Heart right ventricle (tissue), 16 donors: ENCODE measurements at regions not wholly inside any gene's neighbourhood (a gene's known extent, or its start where the extent isn't known, plus 50 kb on each side); places are given as distances from the start of the nearest gene placed in this dataset.
"Not testable (repeated sequence)": the region's sequence is repeated elsewhere in the genome, so short reads cannot be mapped to it uniquely, and the experiment has no call there.

ENCODE experiments used
- ATAC-seq, 8 donors: fragments of 200-7000 bp; cut with Tn5 transposase; one replicate each; pipeline ENCODE4 v1.9.1; 2020; ENCODE audit warnings: mild to moderate bottlenecking in 8 of 8, moderate library complexity in 8 of 8, moderate number of reproducible peaks in 1 of 8
- DNase-seq, 2 donors: peaks; one replicate each; pipeline ENCODE4 v3.0.0-alpha.2; 2020
- H3K27ac ChIP-seq, 10 donors: fragments of 200-600 bp; sonication (generic) in 2 of 10; one replicate each; pipeline versions ENCODE4 v1.5.0 to v1.8.0; 2020 to 2022; ENCODE audit warnings: mild to moderate bottlenecking in 3 of 10
- H3K27me3 ChIP-seq, 7 donors: fragments of 200-600 bp; one replicate each; pipeline ENCODE4 v1.8.0; 2021 to 2022; ENCODE audit warnings: mild to moderate bottlenecking in 2 of 7
- H3K36me3 ChIP-seq, 9 donors: fragments of 200-600 bp; sonication (generic) in 1 of 9; one replicate each; pipeline versions ENCODE4 v1.5.0 to v1.8.0; 2020 to 2022; ENCODE audit warnings: mild to moderate bottlenecking in 2 of 9
- H3K4me1 ChIP-seq, 9 donors: fragments of 200-600 bp; sonication (generic) in 1 of 9; one replicate each; pipeline versions ENCODE4 v1.5.0 to v1.8.0; 2020 to 2022; ENCODE audit warnings: mild to moderate bottlenecking in 4 of 9
- H3K4me3 ChIP-seq, 10 donors: fragments of 200-600 bp; sonication (generic) in 2 of 10; one replicate each; pipeline versions ENCODE4 v1.5.0 to v1.8.0; 2020 to 2022; ENCODE audit warnings: mild to moderate bottlenecking in 7 of 10, moderate library complexity in 2 of 10
- H3K9me3 ChIP-seq, 11 donors: fragments of 200-600 bp in 10 of 11; sonication (generic) in 2 of 11; one replicate each; pipeline versions ENCODE4 v1.5.0 to v1.8.0; 2013 to 2022; ENCODE audit warnings: mild to moderate bottlenecking in 2 of 11, control low read depth in 1 of 11, moderate library complexity in 1 of 11
- CTCF ChIP-seq, 9 donors: fragments of 200-600 bp; sonication (generic) in 2 of 9; IDR thresholded peaks; one replicate each; pipeline versions ENCODE4 v1.5.0 to v1.8.0; 2021 to 2022; ENCODE audit warnings: antibody characterized with exemption in 9 of 9, mild to moderate bottlenecking in 5 of 9, moderate library complexity in 1 of 9
- WGBS, 2 donors: extraction: QIAGEN DNeasy Blood & Tissue Kit; methylation state at CpG; one replicate each; pipeline ENCODE4 v1.1.7; 2013; ENCODE audit warnings: inconsistent platforms in 1 of 2; 5-methylcytosine and 5-hydroxymethylcytosine counted together
- intact Hi-C, 10 donors: fragments of 100-400 bp; cut with DNase I; formaldehyde crosslinking; loops; one replicate each; pipeline versions ENCODE4 v1.11.1 to v1.14.2; 2022
- donor health status: Arrhythmogenic right ventricular cardiomyopathy.
- donor health status: ischemic (EF 13 %, LVEDD 7.1; RV severe dilation, severe dysfunction).
- donor health status: healthy with polysubstance abuse.
- donor health status: DM: no; HTN: yes; CAD: no.
- donor health status: DM: no; HTN: no; CAD: no.
- donor health status: ischemic (EF 25% LVEDD 6.9; RV normal size, moderate dysfunction).
- donor health status: ischemic (EF 25% LVEDD 5.7; RV mildly dilated, moderate dysfunction).
- donor health status: healthy.
- donor health status: DM: yes; HTN: yes; CAD: no.
- donor health status: Ischemic cardiomyopathy.
- donor health status: ischemic (EF 35%, LVEDD 5.7; RV mildly dilated, moderate dysfunction).
- donor health status: nonischemic (EF 11% LVEDD 7.7; RV severe dilation, severe dysfunction).
- donor health status: DM: yes; HTN: yes; CAD: no.
- donor health status: PGD.
- donor health status: ischemic (EF 29% LVEDD 5.4; RV normal size, mild dysfunction).
- donor health status: nonischemic (EF 23%, LVEDD 6.1; RV moderate dilation, normal function).

- intact Hi-C loops, result no loop called here
- 52 to 64% methylated on average over 2 of the region's 2 CpGs for WGBS, 2 donors
These were observed 298.5 kb upstream of the KDM5D start for GRCh38 chrY:20042993-20043392.

GRCh38 chrY:20025676-20026075 lies 281.1 kb upstream of the KDM5D start:
- Histone ChIP-seq H3K9me3 (peaks cover 0 to 10% (median 0%) of the 10 kb centered on the region in 11 donors), H3K27me3 (no peaks in the 10 kb centered on the region), H3K4me1 (no peaks in the 10 kb centered on the region), H3K27ac (no peak overlapping the region), H3K4me3 (no peak overlapping the region), H3K36me3 (no peaks in the 10 kb centered on the region)
- ATAC-seq (no peak), DNase-seq (no peak)
- no peak for TF ChIP-seq CTCF (IDR thresholded peaks at IDR 0.05)
- intact Hi-C loops, result no loop called here
- 28 to 42% methylated on average over 5 of the region's 5 CpGs for WGBS, 2 donors

More at GRCh38 chrY:20042993-20043392, 298.5 kb upstream of the KDM5D start:
- Histone ChIP-seq H3K27ac (no peak overlapping the region), H3K4me3 (no peak overlapping the region), H3K27me3 (no peaks in the 10 kb centered on the region), H3K9me3 (no peaks in the 10 kb centered on the region), H3K4me1 (no peaks in the 10 kb centered on the region), H3K36me3 (no peaks in the 10 kb centered on the region)
- DNase-seq (no peak), ATAC-seq (no peak)
- TF ChIP-seq CTCF (IDR thresholded peaks at IDR 0.05), result no peak

GRCh38 chrY:19993410-19993809 lies 248.9 kb upstream of the KDM5D start:
- ATAC-seq, H3K27me3 ChIP-seq, H3K27ac ChIP-seq, H3K4me3 ChIP-seq, DNase-seq, H3K4me1 ChIP-seq, H3K9me3 ChIP-seq, H3K36me3 ChIP-seq, intact Hi-C loops: not testable (repeated sequence)
- WGBS, 2 donors, result 63 to 76% methylated on average over 6 of the region's 6 CpGs

GRCh38 chrY:19973012-19973411 lies 228.5 kb upstream of the KDM5D start:
- no peaks in the 10 kb centered on the region for H3K36me3 ChIP-seq
- no peaks in the 10 kb centered on the region for H3K27me3 ChIP-seq
- ATAC-seq (no peak), DNase-seq (no peak)
- 53 to 55% methylated on average over 3 of the region's 3 CpGs for WGBS, 2 donors
- no peaks in the 10 kb centered on the region for H3K4me1 ChIP-seq
- no peaks in the 10 kb centered on the region for H3K9me3 ChIP-seq
- no peak overlapping the region for H3K4me3 ChIP-seq
- intact Hi-C loops, result no loop called here
- TF ChIP-seq CTCF (IDR thresholded peaks at IDR 0.05), result no peak
- H3K27ac ChIP-seq, result no peak overlapping the region

- no peaks in the 10 kb centered on the region for H3K4me1 ChIP-seq
- no peak overlapping the region for H3K4me3 ChIP-seq
- no peaks in the 10 kb centered on the region for H3K36me3 ChIP-seq
- intact Hi-C loops, result no loop called here
- no peak for DNase-seq
- ATAC-seq, result no peak
- peaks cover 0 to 3% (median 0%) of the 10 kb centered on the region in 11 donors for H3K9me3 ChIP-seq
- no peak for TF ChIP-seq CTCF (IDR thresholded peaks at IDR 0.05)
- H3K27ac ChIP-seq, result no peak overlapping the region
- H3K27me3 ChIP-seq, result no peaks in the 10 kb centered on the region
These were observed 203.2 kb upstream of the KDM5D start for GRCh38 chrY:19947702-19948101.
